Suprapubic skin (tissue), 4 donors: ENCODE measurements at regions not wholly inside any gene's neighbourhood (a gene's known extent, or its start where the extent isn't known, plus 50 kb on each side); places are given as distances from the start of the nearest gene placed in this dataset.

Experiments
- CTCF ChIP-seq, 2 donors: fragments of 200-600 bp in 1 of 2; fragments of 450-650 bp in 1 of 2; sonication (generic) in 1 of 2; IDR thresholded peaks; one replicate each; pipeline ENCODE4 v1.5.1; 2016 to 2019; ENCODE audit warnings: antibody characterized with exemption in 2 of 2, mild to moderate bottlenecking in 1 of 2, moderate library complexity in 1 of 2
- EP300 ChIP-seq: sonication (generic); formaldehyde crosslinking; IDR thresholded peaks from one replicate; pipeline ENCODE4 v1.6.1; 2017; ENCODE audit warnings: antibody characterized with exemption
- POLR2A ChIP-seq, 2 donors: fragments of 450-650 bp; IDR thresholded peaks; one replicate each; pipeline ENCODE4 v1.6.1; 2017; ENCODE audit warnings: antibody characterized with exemption in 2 of 2, mild to moderate bottlenecking in 2 of 2, moderate library complexity in 2 of 2
- POLR2AphosphoS5 ChIP-seq, 3 donors: sonication (generic); formaldehyde crosslinking; IDR thresholded peaks; one replicate each; pipeline ENCODE4 v1.6.1; 2017; ENCODE audit warnings: antibody characterized with exemption in 3 of 3

- TF ChIP-seq CTCF (IDR thresholded peaks at IDR 0.05) (no peak), POLR2A (IDR thresholded peaks at IDR 0.05) (no peak), EP300 (no peak), POLR2AphosphoS5 (IDR thresholded peaks at IDR 0.05) (no peak)
These were observed 424.7 kb upstream of the THBS1 start for GRCh38 chr15:39156166-39156565.
